H9 (cell line): ENCODE measurements at regions not wholly inside any gene's neighbourhood (a gene's known extent, or its start where the extent isn't known, plus 50 kb on each side); places are given as distances from the start of the nearest gene placed in this dataset.

Experiments
- DNase-seq: peaks from one replicate; pipeline ENCODE4 v3.0.0-alpha.2; 2017
- H2AFZ ChIP-seq: one replicate; pipeline ENCODE4 v1.6.1; 2013; ENCODE audit warnings: mild to moderate bottlenecking, low read length, control low read depth, moderate library complexity
- H2AK5ac ChIP-seq: 2 replicates; pipeline ENCODE4 v1.6.1; 2013; ENCODE audit warnings: low read length, control low read depth, mixed read lengths; ENCODE audit not compliant: insufficient read length
- H2BK120ac ChIP-seq: one replicate; pipeline ENCODE4 v1.6.1; 2013; ENCODE audit warnings: low read depth, mild to moderate bottlenecking, low read length, control low read depth, inconsistent platforms; ENCODE audit not compliant: poor library complexity, severe bottlenecking
- H2BK12ac ChIP-seq: 2 replicates; pipeline ENCODE4 v1.6.1; 2013; ENCODE audit warnings: low read length, control low read depth, mixed read lengths, low read depth; ENCODE audit not compliant: insufficient read length
- H2BK15ac ChIP-seq: 2 replicates; pipeline ENCODE4 v1.6.1; 2013; ENCODE audit warnings: low read depth, low read length, control low read depth
- H2BK20ac ChIP-seq: one replicate; pipeline ENCODE4 v1.6.1; 2013; ENCODE audit warnings: low read depth, mild to moderate bottlenecking, low read length, control low read depth, inconsistent platforms; ENCODE audit not compliant: poor library complexity, severe bottlenecking
- H2BK5ac ChIP-seq: 2 replicates; pipeline ENCODE4 v1.6.1; 2013; ENCODE audit warnings: low read length, control low read depth, mixed read lengths; ENCODE audit not compliant: insufficient read length
- H3K14ac ChIP-seq: 2 replicates; pipeline ENCODE4 v1.6.1; 2013; ENCODE audit warnings: low read length, control low read depth; ENCODE audit not compliant: insufficient read depth
- H3K18ac ChIP-seq: 2 replicates; pipeline ENCODE4 v1.6.1; 2013; ENCODE audit warnings: low read depth, mild to moderate bottlenecking, mixed read lengths, low read length, control low read depth; ENCODE audit not compliant: insufficient read length
- H3K23ac ChIP-seq: 2 replicates; pipeline ENCODE4 v1.6.1; 2013; ENCODE audit warnings: low read length, control low read depth, mixed read lengths, low read depth; ENCODE audit not compliant: insufficient read length
- H3K23me2 ChIP-seq: 2 replicates; pipeline ENCODE4 v1.6.1; 2013; ENCODE audit warnings: low read depth, mild to moderate bottlenecking, mixed read lengths, low read length, control low read depth; ENCODE audit not compliant: insufficient read length, poor library complexity, severe bottlenecking
- H3K27ac ChIP-seq: 2 replicates; pipeline ENCODE4 v1.5.1; 2013; ENCODE audit warnings: low read length, control low read depth, mixed read lengths, low read depth; ENCODE audit not compliant: insufficient read length
- H3K27me3 ChIP-seq: 2 replicates; pipeline ENCODE4 v1.6.1; 2013; ENCODE audit warnings: low read length, control low read depth, inconsistent platforms; ENCODE audit not compliant: insufficient read depth
- H3K4ac ChIP-seq: 2 replicates; pipeline ENCODE4 v1.6.1; 2013; ENCODE audit warnings: low read depth, mild to moderate bottlenecking, control low read depth, inconsistent platforms, low read length, moderate library complexity
- H3K4me1 ChIP-seq: 2 replicates; pipeline ENCODE4 v1.6.1; 2013; ENCODE audit warnings: low read length, control low read depth, inconsistent platforms; ENCODE audit not compliant: insufficient read depth
- H3K4me2 ChIP-seq: 2 replicates; pipeline ENCODE4 v1.6.1; 2013; ENCODE audit warnings: low read length, control low read depth, mixed read lengths; ENCODE audit not compliant: insufficient read length, insufficient read depth
- H3K56ac ChIP-seq: 2 replicates; pipeline ENCODE4 v1.6.1; 2013; ENCODE audit warnings: low read depth, mild to moderate bottlenecking, mixed read lengths, low read length, control low read depth; ENCODE audit not compliant: insufficient read length
- H3K79me1 ChIP-seq: 2 replicates; pipeline ENCODE4 v1.6.1; 2013; ENCODE audit warnings: low read depth, mild to moderate bottlenecking, moderate library complexity, low read length, control low read depth, inconsistent platforms; ENCODE audit not compliant: insufficient read depth, poor library complexity, severe bottlenecking
- H3K79me2 ChIP-seq: 2 replicates; pipeline ENCODE4 v1.6.1; 2013; ENCODE audit warnings: low read length, control low read depth, inconsistent platforms; ENCODE audit not compliant: insufficient read depth
- H3K9ac ChIP-seq: 2 replicates; pipeline ENCODE4 v1.6.1; 2013; ENCODE audit warnings: low read length, control low read depth, mixed read lengths; ENCODE audit not compliant: insufficient read length; ENCODE audit errors: extremely low read depth
- H3K9me3 ChIP-seq: one replicate; pipeline ENCODE4 v1.6.1; 2013; ENCODE audit warnings: low read depth, low read length, inconsistent platforms; ENCODE audit not compliant: control insufficient read depth
- H3T11ph ChIP-seq: one replicate; pipeline ENCODE4 v1.6.1; 2013; ENCODE audit warnings: mild to moderate bottlenecking, low read length, control low read depth, inconsistent platforms
- H4K20me1 ChIP-seq: one replicate; pipeline ENCODE4 v1.6.1; 2013; ENCODE audit not compliant: control insufficient read depth, insufficient read length, insufficient read depth
- H4K5ac ChIP-seq: 2 replicates; pipeline ENCODE4 v1.6.1; 2013; ENCODE audit warnings: low read depth, mild to moderate bottlenecking, mixed read lengths, low read length, control low read depth; ENCODE audit not compliant: insufficient read length
- H4K8ac ChIP-seq: replicated peaks from 2 replicates; pipeline ENCODE4 v1.6.1; 2013; ENCODE audit warnings: low read length, control low read depth, mixed read lengths, low read depth; ENCODE audit not compliant: insufficient read length
- H4K91ac ChIP-seq: 2 replicates; pipeline ENCODE4 v1.6.1; 2013; ENCODE audit warnings: low read depth, mild to moderate bottlenecking, moderate library complexity, mixed read lengths, low read length, control low read depth; ENCODE audit not compliant: insufficient read length
- H3K27ac Mint-ChIP-seq, 3 experiments: 2 replicates in 2 of 3; 3 replicates in 1 of 3; pipeline ENCODE4 v1.8.0; 2020 to 2021; ENCODE audit warnings: mixed read lengths in 3 of 3, mild to moderate bottlenecking in 1 of 3, moderate library complexity in 1 of 3
- H3K27me3 Mint-ChIP-seq: 2 replicates; pipeline ENCODE4 v1.8.0; 2021; ENCODE audit warnings: low read depth, mild to moderate bottlenecking, moderate library complexity, mixed read lengths
- H3K36me3 Mint-ChIP-seq, 3 experiments: 2 replicates in 2 of 3; 3 replicates in 1 of 3; pipeline ENCODE4 v1.8.0; 2020 to 2021; ENCODE audit warnings: low read depth in 3 of 3, mixed read lengths in 3 of 3; ENCODE audit not compliant: insufficient read depth in 1 of 3
- H3K4me1 Mint-ChIP-seq, 2 experiments: 2 replicates each; pipeline ENCODE4 v1.8.0; 2020; ENCODE audit warnings: mixed read lengths in 2 of 2
- H3K4me3 Mint-ChIP-seq, 2 experiments: 2 replicates in 1 of 2; 3 replicates in 1 of 2; pipeline ENCODE4 v1.8.0; 2020 to 2021; ENCODE audit warnings: mild to moderate bottlenecking in 2 of 2, mixed read lengths in 2 of 2, moderate library complexity in 1 of 2
- H3K9me3 Mint-ChIP-seq, 2 experiments: 2 replicates in 1 of 2; 3 replicates in 1 of 2; pipeline ENCODE4 v1.8.0; 2020; ENCODE audit warnings: mild to moderate bottlenecking in 2 of 2, mixed read lengths in 2 of 2, moderate library complexity in 1 of 2
- WGBS: extraction: QIAGEN DNeasy Blood & Tissue Kit; methylation state at CpG from one replicate; pipeline ENCODE4 v1.1.7; 2013; ENCODE audit warnings: missing lambda C conversion rate, low lambda C conversion rate, mixed read lengths; ENCODE audit not compliant: insufficient read length; ENCODE audit errors: extremely low coverage; 5-methylcytosine and 5-hydroxymethylcytosine counted together
- TF ChIP-seq, protein P1 (sequence below): fragments of 200-600 bp; sonication (generic); conservative IDR thresholded peaks from 3 replicates; pipeline ENCODE4 v1.8.0; 2021; ENCODE audit warnings: antibody characterized with exemption, mild to moderate bottlenecking

DNA sequence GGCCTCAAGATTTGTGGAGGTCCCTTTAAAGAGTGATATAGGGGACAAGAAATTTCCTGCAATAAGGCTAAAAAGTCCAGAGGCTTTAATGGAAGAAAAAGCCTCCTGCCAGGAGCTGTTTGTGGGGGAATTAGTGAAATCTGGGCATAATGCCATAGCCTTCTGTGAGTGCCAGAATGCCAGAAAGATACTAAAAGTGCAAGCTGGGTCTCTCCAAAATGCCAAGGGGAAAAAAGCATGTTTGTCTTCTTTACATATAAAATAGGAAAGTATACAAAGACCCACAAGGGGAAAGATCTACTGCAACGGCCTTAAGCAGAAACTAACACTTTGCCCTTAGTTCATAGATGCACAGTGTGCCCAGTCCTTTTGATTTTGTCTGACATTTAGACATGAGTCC, 647.7 kb upstream of the ZNF804A start:
- Histone ChIP-seq H4K20me1 (no peaks in the 10 kb centered on the region), H2AK5ac (no peak overlapping the region)

More for the DNA sequence above, 647.7 kb upstream of the ZNF804A start:
- Histone ChIP-seq H3K4me1 (no peaks in the 10 kb centered on the region), H3K79me1 (no peaks in the 10 kb centered on the region), H3K79me2 (no peaks in the 10 kb centered on the region), H2BK15ac (no peak overlapping the region), H3K23ac (no peak overlapping the region), H4K5ac (no peak overlapping the region), H3K18ac (no peak overlapping the region), H3K27ac (no peak overlapping the region), H2BK5ac (no peak overlapping the region), H4K8ac (no peak overlapping the region), H2BK20ac (no peak overlapping the region), H3K4ac (no peak overlapping the region), H3K9ac (no peak overlapping the region), H3K14ac (no peak overlapping the region), H2AFZ (no peak overlapping the region), H3K4me2 (no peak overlapping the region), H3T11ph (no peak overlapping the region), H2BK120ac (no peak overlapping the region), H3K23me2 (no peaks in the 10 kb centered on the region), H3K56ac (no peak overlapping the region), H3K9me3 (no peaks in the 10 kb centered on the region), H4K91ac (no peak overlapping the region), H3K27me3 (no peaks in the 10 kb centered on the region), H2BK12ac (no peak overlapping the region)
- DNase-seq = no peak
- Mint-ChIP-seq H3K27me3 (no peaks in the 10 kb centered on the region), H3K4me3 (no peak overlapping the region), H3K27ac (no peak overlapping the region), H3K4me1 (no peaks in the 10 kb centered on the region), H3K36me3 (no peaks in the 10 kb centered on the region), H3K9me3 (no peaks in the 10 kb centered on the region)
- WGBS = no CpG with 5 or more reads among the region's 1 CpG
- TF ChIP-seq, protein P1, sequence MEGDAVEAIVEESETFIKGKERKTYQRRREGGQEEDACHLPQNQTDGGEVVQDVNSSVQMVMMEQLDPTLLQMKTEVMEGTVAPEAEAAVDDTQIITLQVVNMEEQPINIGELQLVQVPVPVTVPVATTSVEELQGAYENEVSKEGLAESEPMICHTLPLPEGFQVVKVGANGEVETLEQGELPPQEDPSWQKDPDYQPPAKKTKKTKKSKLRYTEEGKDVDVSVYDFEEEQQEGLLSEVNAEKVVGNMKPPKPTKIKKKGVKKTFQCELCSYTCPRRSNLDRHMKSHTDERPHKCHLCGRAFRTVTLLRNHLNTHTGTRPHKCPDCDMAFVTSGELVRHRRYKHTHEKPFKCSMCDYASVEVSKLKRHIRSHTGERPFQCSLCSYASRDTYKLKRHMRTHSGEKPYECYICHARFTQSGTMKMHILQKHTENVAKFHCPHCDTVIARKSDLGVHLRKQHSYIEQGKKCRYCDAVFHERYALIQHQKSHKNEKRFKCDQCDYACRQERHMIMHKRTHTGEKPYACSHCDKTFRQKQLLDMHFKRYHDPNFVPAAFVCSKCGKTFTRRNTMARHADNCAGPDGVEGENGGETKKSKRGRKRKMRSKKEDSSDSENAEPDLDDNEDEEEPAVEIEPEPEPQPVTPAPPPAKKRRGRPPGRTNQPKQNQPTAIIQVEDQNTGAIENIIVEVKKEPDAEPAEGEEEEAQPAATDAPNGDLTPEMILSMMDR = no peak
